ENCODE measurements at regions not wholly inside any gene's neighbourhood (a gene's known extent, or its start where the extent isn't known, plus 50 kb on each side); places are given as distances from the start of the nearest gene placed in this dataset.
"Not testable (repeated sequence)": the region's sequence is repeated elsewhere in the genome, so short reads cannot be mapped to it uniquely, and the experiment has no call there.

- no peaks in the 10 kb centered on the region for H3K36me3 Mint-ChIP-seq
- Histone ChIP-seq H3K4me3 (ENCODE audit: low read length in 2 of 2) (no peak overlapping the region), H3K4me1 (ENCODE audit: insufficient read depth, low read length) (no peaks in the 10 kb centered on the region), H3K36me3 (ENCODE audit: insufficient read depth, low read length) (no peaks in the 10 kb centered on the region), H3K27me3 (ENCODE audit: insufficient read depth, low read length) (no peaks in the 10 kb centered on the region), H3K27ac (ENCODE audit: low read depth, low read length) (no peak overlapping the region), H3K9me3 (ENCODE audit: control insufficient read depth in 1 of 2, low read length in 2 of 2) (no peaks in the 10 kb centered on the region)
- peaks cover 0 to 17% (median 6%) of the 10 kb centered on the region in 8 donors for H3K9me3 Mint-ChIP-seq
- no peaks in the 10 kb centered on the region for H3K27me3 Mint-ChIP-seq
- DNase-seq, result no peak
- ChIA-PET POLR2A (ENCODE audit: partially characterized antibody) (no interaction called here), CTCF (ENCODE audit: partially characterized antibody) (no interaction called here)
- H3K4me3 Mint-ChIP-seq, result no peak overlapping the region
- H3K27ac Mint-ChIP-seq, result no peak overlapping the region
- no peaks in the 10 kb centered on the region for H3K4me1 Mint-ChIP-seq
- intact Hi-C loops (cut with micrococcal nuclease), result no loop called here
These were observed 76.1 kb upstream of the SPATA16 start for GRCh38 chr3:173217127-173217526.

- ChIA-PET CTCF (ENCODE audit: partially characterized antibody) (no interaction called here), POLR2A (ENCODE audit: partially characterized antibody) (no interaction called here)
- H3K9me3 ChIP-seq (ENCODE audit: control insufficient read depth in 1 of 2, low read length in 2 of 2), result no peaks in the 10 kb centered on the region
- H3K4me1 ChIP-seq (ENCODE audit: insufficient read depth, low read length), result no peaks in the 10 kb centered on the region
- intact Hi-C loops (cut with micrococcal nuclease), result no loop called here
- H3K27me3 ChIP-seq (ENCODE audit: insufficient read depth, low read length), result no peaks in the 10 kb centered on the region
- Mint-ChIP-seq H3K27me3 (no peaks in the 10 kb centered on the region), H3K9me3 (peaks cover 0 to 20% (median 5%) of the 10 kb centered on the region in 8 donors), H3K4me3 (no peak overlapping the region), H3K4me1 (no peaks in the 10 kb centered on the region), H3K36me3 (no peaks in the 10 kb centered on the region), H3K27ac (peak overlapping the region in 1 of 7 donors; percentile 49)
- DNase-seq, result no peak
- no peaks in the 10 kb centered on the region for H3K36me3 ChIP-seq (ENCODE audit: insufficient read depth, low read length)
- H3K27ac ChIP-seq (ENCODE audit: low read depth, low read length), result no peak overlapping the region
- H3K4me3 ChIP-seq (ENCODE audit: low read length in 2 of 2), result no peak overlapping the region
These were observed 75.0 kb upstream of the SPATA16 start for GRCh38 chr3:173216063-173216462.

GRCh38 chr3:173214576-173214975 lies 73.5 kb upstream of the SPATA16 start:
- peaks cover 0 to 10% (median 3%) of the 10 kb centered on the region in 8 donors for H3K9me3 Mint-ChIP-seq
- Histone ChIP-seq H3K27ac (ENCODE audit: low read depth, low read length) (no peak overlapping the region), H3K36me3 (ENCODE audit: insufficient read depth, low read length) (no peaks in the 10 kb centered on the region), H3K4me3 (ENCODE audit: low read length in 2 of 2) (no peak overlapping the region), H3K27me3 (ENCODE audit: insufficient read depth, low read length) (no peaks in the 10 kb centered on the region), H3K4me1 (ENCODE audit: insufficient read depth, low read length) (no peaks in the 10 kb centered on the region), H3K9me3 (ENCODE audit: control insufficient read depth in 1 of 2, low read length in 2 of 2) (no peaks in the 10 kb centered on the region)
- no peaks in the 10 kb centered on the region for H3K4me1 Mint-ChIP-seq
- no peaks in the 10 kb centered on the region for H3K36me3 Mint-ChIP-seq
- intact Hi-C loops (cut with micrococcal nuclease), result no loop called here
- H3K27ac Mint-ChIP-seq, result no peak overlapping the region
- no peak overlapping the region for H3K4me3 Mint-ChIP-seq
- no peak for DNase-seq
- POLR2A ChIA-PET (ENCODE audit: partially characterized antibody), result no interaction called here
- CTCF ChIA-PET (ENCODE audit: partially characterized antibody), result no interaction called here
- H3K27me3 Mint-ChIP-seq, result no peaks in the 10 kb centered on the region

DNA sequence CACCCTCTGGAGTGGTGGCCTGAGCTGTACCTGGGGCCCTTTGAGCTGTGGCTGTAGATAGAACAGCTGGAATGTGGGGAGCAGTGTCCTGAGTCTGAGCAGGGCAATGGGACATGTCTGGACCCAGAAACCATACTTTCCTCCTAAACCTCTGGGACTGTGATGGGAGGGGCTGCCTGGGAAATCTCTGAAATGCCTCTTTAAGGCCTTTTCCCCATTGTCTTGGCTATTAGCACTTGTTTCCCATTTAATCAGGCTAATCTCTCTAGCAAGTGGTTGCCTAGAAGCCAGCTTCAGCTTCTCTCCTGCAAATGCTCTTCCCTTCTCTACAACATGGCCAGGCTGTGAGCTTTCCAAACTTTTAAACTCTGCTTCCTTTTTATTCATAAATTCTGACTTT lies 58.5 kb upstream of the SPATA16 start:
- H3K27ac ChIP-seq (ENCODE audit: low read depth, low read length), result no peak overlapping the region
- DNase-seq, result no peak
- no peaks in the 10 kb centered on the region for H3K36me3 Mint-ChIP-seq
- POLR2A ChIA-PET (ENCODE audit: partially characterized antibody), result no interaction called here
- CTCF ChIA-PET (ENCODE audit: partially characterized antibody), result no interaction called here
- no peaks in the 10 kb centered on the region for H3K27me3 ChIP-seq (ENCODE audit: insufficient read depth, low read length)
- no peak overlapping the region for H3K27ac Mint-ChIP-seq
- no peaks in the 10 kb centered on the region for H3K4me1 ChIP-seq (ENCODE audit: insufficient read depth, low read length)
- H3K9me3 ChIP-seq (ENCODE audit: control insufficient read depth in 1 of 2, low read length in 2 of 2), result no peaks in the 10 kb centered on the region
- peaks cover 0 to 2% of the 10 kb centered on the region in 2 donors for H3K27me3 Mint-ChIP-seq
- no peaks in the 10 kb centered on the region for H3K4me1 Mint-ChIP-seq
- no peak overlapping the region for H3K4me3 ChIP-seq (ENCODE audit: low read length in 2 of 2)
- no peak overlapping the region for H3K4me3 Mint-ChIP-seq
- intact Hi-C loops (cut with micrococcal nuclease), result no loop called here
- peaks cover 2 to 19% (median 8%) of the 10 kb centered on the region in 8 donors for H3K9me3 Mint-ChIP-seq
- no peaks in the 10 kb centered on the region for H3K36me3 ChIP-seq (ENCODE audit: insufficient read depth, low read length)

GRCh38 chr3:173194868-173195267 lies 53.8 kb upstream of the SPATA16 start:
- H3K4me3 ChIP-seq (ENCODE audit: low read length in 2 of 2); CTCF ChIA-PET (ENCODE audit: partially characterized antibody); H3K4me3 Mint-ChIP-seq; H3K27ac ChIP-seq (ENCODE audit: low read depth, low read length); DNase-seq; H3K4me1 Mint-ChIP-seq; H3K4me1 ChIP-seq (ENCODE audit: insufficient read depth, low read length); H3K9me3 ChIP-seq (ENCODE audit: control insufficient read depth in 1 of 2, low read length in 2 of 2); H3K27me3 ChIP-seq (ENCODE audit: insufficient read depth, low read length); H3K36me3 Mint-ChIP-seq; H3K27ac Mint-ChIP-seq; H3K36me3 ChIP-seq (ENCODE audit: insufficient read depth, low read length); intact Hi-C loops (cut with micrococcal nuclease); POLR2A ChIA-PET (ENCODE audit: partially characterized antibody); H3K27me3 Mint-ChIP-seq: not testable (repeated sequence)
- peaks cover 2 to 13% (median 10%) of the 10 kb centered on the region in 8 donors for H3K9me3 Mint-ChIP-seq

DNA sequence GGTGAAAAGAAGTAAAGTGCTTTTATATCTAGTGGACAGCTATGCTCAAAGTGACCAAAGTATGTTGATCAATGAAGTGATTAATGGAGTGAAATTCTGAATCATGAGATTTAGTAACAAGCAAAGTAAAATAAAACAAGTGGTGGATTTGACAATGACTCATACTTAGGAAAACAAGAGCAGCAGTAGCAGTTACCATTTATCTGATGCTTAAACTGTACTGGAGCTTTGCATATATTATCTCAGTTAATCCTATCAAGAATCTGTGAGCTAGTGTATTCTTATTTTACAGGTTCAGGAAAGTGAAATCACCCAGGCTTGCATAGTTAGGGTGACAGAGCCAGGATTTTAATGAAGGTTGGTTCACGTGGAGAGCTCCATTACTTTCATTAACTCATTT lies 50.6 kb upstream of the SPATA16 start:
- intact Hi-C loops (cut with micrococcal nuclease), result no loop called here
- CTCF ChIA-PET (ENCODE audit: partially characterized antibody), result no interaction called here

More for the DNA sequence above, 50.6 kb upstream of the SPATA16 start:
- POLR2A ChIA-PET (ENCODE audit: partially characterized antibody), result no interaction called here
- no peaks in the 10 kb centered on the region for H3K4me1 ChIP-seq (ENCODE audit: insufficient read depth, low read length)
- no peak overlapping the region for H3K27ac ChIP-seq (ENCODE audit: low read depth, low read length)
- no peaks in the 10 kb centered on the region for H3K27me3 Mint-ChIP-seq
- H3K4me1 Mint-ChIP-seq, result no peaks in the 10 kb centered on the region
- H3K36me3 Mint-ChIP-seq, result no peaks in the 10 kb centered on the region
- no peaks in the 10 kb centered on the region for H3K36me3 ChIP-seq (ENCODE audit: insufficient read depth, low read length)
- no peak overlapping the region for H3K27ac Mint-ChIP-seq
- H3K4me3 Mint-ChIP-seq, result no peak overlapping the region
- H3K9me3 Mint-ChIP-seq, result peaks cover 2 to 13% (median 7%) of the 10 kb centered on the region in 8 donors
- no peak overlapping the region for H3K4me3 ChIP-seq (ENCODE audit: low read length in 2 of 2)
- no peak for DNase-seq
- H3K9me3 ChIP-seq (ENCODE audit: control insufficient read depth in 1 of 2, low read length in 2 of 2), result no peaks in the 10 kb centered on the region
- no peaks in the 10 kb centered on the region for H3K27me3 ChIP-seq (ENCODE audit: insufficient read depth, low read length)
